PC-9 (cell line): ENCODE measurements at regions not wholly inside any gene's neighbourhood (a gene's known extent, or its start where the extent isn't known, plus 50 kb on each side); places are given as distances from the start of the nearest gene placed in this dataset.

Source experiments
- CTCF ChIP-seq: fragments of 200-600 bp; sonication (generic); conservative IDR thresholded peaks from 2 replicates; pipeline ENCODE4 v1.6.1; 2017; ENCODE audit warnings: mixed run types, antibody characterized with exemption, mild to moderate bottlenecking, moderate library complexity
- EZH2 ChIP-seq: fragments of 200-600 bp; sonication (generic); IDR thresholded peaks from 2 replicates; pipeline ENCODE4 v1.8.0; 2017; ENCODE audit warnings: antibody characterized with exemption, low read depth

GRCh38 chr6:115060581-115060980 is 717.8 kb upstream of the HS3ST5 start:
- TF ChIP-seq CTCF: no peak
- no peak for TF ChIP-seq EZH2
